GM21619 (cell line): ENCODE measurements at regions not wholly inside any gene's neighbourhood (a gene's known extent, or its start where the extent isn't known, plus 50 kb on each side); places are given as distances from the start of the nearest gene placed in this dataset.
"Not testable (repeated sequence)": the region's sequence is repeated elsewhere in the genome, so short reads cannot be mapped to it uniquely, and the experiment has no call there.

ENCODE experiments used
- ATAC-seq: cut with Tn5 transposase; IDR thresholded peaks from one replicate; pipeline ENCODE4 v1.9.1; 2021; ENCODE audit not compliant: unreplicated experiment

GRCh38 chr2:185245806-185246205 is 492.8 kb upstream of the FSIP2 start:
- no peak for ATAC-seq

GRCh38 chr2:185246717-185247116 is 491.9 kb upstream of the FSIP2 start:
- ATAC-seq: no peak

- ATAC-seq: peak; percentile 79
Observed at GRCh38 chr2:185255566-185255965, 483.0 kb upstream of the FSIP2 start.

GRCh38 chr2:185265747-185266146 is 472.9 kb upstream of the FSIP2 start:
- ATAC-seq: no peak

GRCh38 chr2:185268651-185269050 is 470.0 kb upstream of the FSIP2 start:
- no peak for ATAC-seq

- ATAC-seq: no peak
Observed at GRCh38 chr2:185274718-185275484, 463.7 kb upstream of the FSIP2 start.

- ATAC-seq: not testable (repeated sequence)
Observed at GRCh38 chr2:185275979-185276378, 462.6 kb upstream of the FSIP2 start.

GRCh38 chr2:185278761-185279160 is 459.8 kb upstream of the FSIP2 start:
- ATAC-seq: no peak

- ATAC-seq: no peak
Observed at GRCh38 chr2:185279999-185280398, 458.6 kb upstream of the FSIP2 start.

- ATAC-seq: no peak
Observed at GRCh38 chr2:185284696-185285095, 453.9 kb upstream of the FSIP2 start.

GRCh38 chr2:185290012-185290411 is 448.6 kb upstream of the FSIP2 start:
- not testable (repeated sequence) for ATAC-seq

GRCh38 chr2:185291035-185291647 is 447.5 kb upstream of the FSIP2 start:
- ATAC-seq: peak; percentile 97

GRCh38 chr2:185299867-185300266 is 438.7 kb upstream of the FSIP2 start:
- ATAC-seq: no peak

- ATAC-seq: no peak
Observed at GRCh38 chr2:185306119-185306518, 432.5 kb upstream of the FSIP2 start.

GRCh38 chr2:185316383-185316782 is 422.2 kb upstream of the FSIP2 start:
- peak; percentile 52 for ATAC-seq

- no peak for ATAC-seq
Observed at GRCh38 chr2:185318271-185318724, 420.3 kb upstream of the FSIP2 start.

- no peak for ATAC-seq
Observed at GRCh38 chr2:185335879-185336278, 402.7 kb upstream of the FSIP2 start.

- no peak for ATAC-seq
Observed at GRCh38 chr2:185337033-185337432, 401.6 kb upstream of the FSIP2 start.

GRCh38 chr2:185338104-185338503 is 400.5 kb upstream of the FSIP2 start:
- ATAC-seq: no peak

- no peak for ATAC-seq
Observed at GRCh38 chr2:185347445-185347844, 391.2 kb upstream of the FSIP2 start.

- no peak for ATAC-seq
Observed at GRCh38 chr2:185360776-185361175, 377.8 kb upstream of the FSIP2 start.

GRCh38 chr2:185372188-185372587 is 366.4 kb upstream of the FSIP2 start:
- ATAC-seq: no peak

- no peak for ATAC-seq
Observed at GRCh38 chr2:185373229-185373628, 365.4 kb upstream of the FSIP2 start.
